SK-N-SH (cell line): ENCODE measurements at regions not wholly inside any gene's neighbourhood (a gene's known extent, or its start where the extent isn't known, plus 50 kb on each side); places are given as distances from the start of the nearest gene placed in this dataset.

Source experiments
- CTCF ChIA-PET: fragments of 300-600, 350-600 bp; formaldehyde crosslinking; extraction: SDS; loops from one replicate; lab custom pipeline; 2021; lab: Yijun Ruan, JAX
- POLR2A ChIA-PET: fragments of 350-600 bp; sonication (Branson Sonifier 250); formaldehyde crosslinking; extraction: SDS; loops from one replicate; lab custom pipeline; 2020; ENCODE audit warnings: antibody characterized with exemption, inconsistent platforms; lab: Yijun Ruan, JAX
- DNase-seq: peaks from one replicate; pipeline ENCODE4 v3.0.0; 2012
- H2AFZ ChIP-seq: fragments of 200-600 bp; sonication (generic); 2 replicates; pipeline ENCODE4 v1.8.1; 2016; ENCODE audit warnings: antibody characterized with exemption, mild to moderate bottlenecking, low read depth
- H3F3A ChIP-seq: fragments of 200-600 bp; sonication (generic); replicated peaks from 2 replicates; pipeline ENCODE3; 2016; ENCODE audit warnings: antibody characterized with exemption, mild to moderate bottlenecking; ENCODE audit not compliant: insufficient read depth
- H3K27ac ChIP-seq, 2 experiments: fragments of 200-500 bp in 1 of 2; fragments of 200-600 bp in 1 of 2; sonication (Bioruptor generic) in 1 of 2; sonication (generic), shearing (Covaris generic) in 1 of 2; 2 replicates each; pipeline versions ENCODE4 v1.5.1 to v1.6.1; 2014 to 2016; ENCODE audit warnings: low read depth in 2 of 2, inconsistent platforms in 1 of 2, low read length in 1 of 2, mild to moderate bottlenecking in 1 of 2, mixed read lengths in 1 of 2
- H3K27me3 ChIP-seq: fragments of 200-600 bp; sonication (generic), shearing (Covaris generic); 2 replicates; pipeline ENCODE4 v1.6.1; 2016; ENCODE audit warnings: mixed run types; ENCODE audit not compliant: insufficient read depth
- H3K36me3 ChIP-seq, 2 experiments: fragments of 200-500 bp in 1 of 2; fragments of 200-600 bp in 1 of 2; sonication (Bioruptor generic) in 1 of 2; sonication (generic) in 1 of 2; replicated peaks in 1 of 2; 2 replicates each; pipeline versions ENCODE3 to v1.5.1; 2014 to 2016; ENCODE audit warnings: low read length in 1 of 2, mild to moderate bottlenecking in 1 of 2; ENCODE audit not compliant: insufficient read depth in 2 of 2, control insufficient read depth in 1 of 2
- H3K4me1 ChIP-seq, 2 experiments: fragments of 200-500 bp in 1 of 2; fragments of 200-600 bp in 1 of 2; sonication (Bioruptor generic) in 1 of 2; sonication (generic), shearing (Covaris generic) in 1 of 2; 2 replicates each; pipeline versions ENCODE4 v1.5.1 to v1.6.1; 2014 to 2016; ENCODE audit warnings: low read depth in 1 of 2, low read length in 1 of 2, mixed run types in 1 of 2; ENCODE audit not compliant: insufficient read depth in 2 of 2, control insufficient read depth in 1 of 2
- H3K4me2 ChIP-seq: fragments of 200-600 bp; sonication (generic), shearing (Covaris generic); 2 replicates; pipeline ENCODE4 v1.6.1; 2017; ENCODE audit warnings: mixed run types
- H3K4me3 ChIP-seq, 2 experiments: fragments of 200-500 bp in 1 of 2; fragments of 200-600 bp in 1 of 2; sonication (Bioruptor generic) in 1 of 2; sonication (generic), shearing (Covaris generic) in 1 of 2; 2 replicates each; pipeline versions ENCODE4 v1.5.1 to v1.8.1; 2014 to 2016; ENCODE audit warnings: low read depth in 2 of 2, inconsistent platforms in 1 of 2, low read length in 1 of 2, mild to moderate bottlenecking in 1 of 2, mixed read lengths in 1 of 2, moderate library complexity in 1 of 2
- H3K79me2 ChIP-seq: fragments of 200-600 bp; sonication (generic); 2 replicates; pipeline ENCODE4 v1.8.1; 2017; ENCODE audit warnings: mild to moderate bottlenecking; ENCODE audit not compliant: insufficient read depth
- H3K9ac ChIP-seq: fragments of 200-600 bp; sonication (generic); 2 replicates; pipeline ENCODE4 v1.6.1; 2017; ENCODE audit warnings: mixed run types
- H3K9me2 ChIP-seq: fragments of 200-600 bp; sonication (generic); 2 replicates; pipeline ENCODE4 v1.6.1; 2017; ENCODE audit warnings: mixed run types
- H3K9me3 ChIP-seq: fragments of 200-600 bp; sonication (generic); 2 replicates; pipeline ENCODE4 v1.6.1; 2017; ENCODE audit warnings: mixed run types, mild to moderate bottlenecking, moderate library complexity
- H4K20me1 ChIP-seq: fragments of 200-600 bp; sonication (generic); 2 replicates; pipeline ENCODE4 v1.6.1; 2017; ENCODE audit warnings: mild to moderate bottlenecking, mixed run types; ENCODE audit not compliant: insufficient read depth
- CHD2 ChIP-seq: fragments of 150-350 bp; IDR thresholded peaks from 2 replicates; pipeline ENCODE4 v1.6.1; 2018; ENCODE audit warnings: low read length; ENCODE audit not compliant: partially characterized antibody
- CTCF ChIP-seq: fragments of 200-600 bp; sonication (generic); IDR thresholded peaks from 2 replicates; pipeline ENCODE4 v1.6.1; 2017; ENCODE audit warnings: antibody characterized with exemption, mild to moderate bottlenecking, moderate library complexity
- EP300 ChIP-seq, 2 experiments: IDR thresholded peaks; 2 replicates each; pipeline versions ENCODE4 v1.4.0 to v1.6.1; 2012; ENCODE audit warnings: borderline replicate concordance in 1 of 2, low read depth in 1 of 2, low read length in 1 of 2
- FOSL2 ChIP-seq: IDR thresholded peaks from 2 replicates; pipeline ENCODE4 v1.4.0; 2012; ENCODE audit warnings: low read depth, mild to moderate bottlenecking, moderate library complexity, borderline replicate concordance
- FOXJ3 ChIP-seq: sonication (generic); formaldehyde crosslinking; IDR thresholded peaks from 2 replicates; pipeline ENCODE4 v1.5.1; 2020; ENCODE audit warnings: mild to moderate bottlenecking, missing genetic modification reagents
- GATA2 ChIP-seq: sonication (generic); formaldehyde crosslinking; IDR thresholded peaks from 2 replicates; pipeline ENCODE4 v1.5.0; 2020; ENCODE audit warnings: mild to moderate bottlenecking, missing genetic modification reagents
- JUND ChIP-seq: IDR thresholded peaks from 2 replicates; pipeline ENCODE4 v1.4.0; 2012
- MXI1 ChIP-seq: IDR thresholded peaks from 2 replicates; pipeline ENCODE4 v1.6.1; 2012; ENCODE audit warnings: mild to moderate bottlenecking, low read depth, low read length, improper control_type of control experiment
- POLR2AphosphoS5 ChIP-seq: IDR thresholded peaks from 2 replicates; pipeline ENCODE4 v1.6.1; 2012; ENCODE audit warnings: low read depth, low read length
- RCOR1 ChIP-seq: fragments of 150-350 bp; IDR thresholded peaks from 2 replicates; pipeline ENCODE4 v1.6.1; 2017; ENCODE audit warnings: antibody characterized with exemption, low read length
- RFX5 ChIP-seq: IDR thresholded peaks from 2 replicates; pipeline ENCODE4 v1.6.1; 2012; ENCODE audit warnings: mild to moderate bottlenecking, improper control_type of control experiment, low read length
- SIN3A ChIP-seq: IDR thresholded peaks from 2 replicates; pipeline ENCODE4 v1.6.1; 2012; ENCODE audit warnings: low read depth, mild to moderate bottlenecking, low read length, moderate library complexity, borderline replicate concordance
- SMC3 ChIP-seq: IDR thresholded peaks from 2 replicates; pipeline ENCODE4 v1.6.1; 2012; ENCODE audit warnings: low read depth, low read length, improper control_type of control experiment
- TAF1 ChIP-seq: IDR thresholded peaks from 2 replicates; pipeline ENCODE4 v1.6.1; 2012; ENCODE audit warnings: low read depth, mild to moderate bottlenecking, low read length, moderate library complexity, borderline replicate concordance
- TEAD4 ChIP-seq: IDR thresholded peaks from 2 replicates; pipeline ENCODE4 v1.4.0; 2012; ENCODE audit warnings: mild to moderate bottlenecking, borderline replicate concordance; ENCODE audit not compliant: insufficient read depth
- USF1 ChIP-seq: IDR thresholded peaks from 2 replicates; pipeline ENCODE4 v1.4.0; 2012; ENCODE audit warnings: low read depth, borderline replicate concordance
- YY1 ChIP-seq: IDR thresholded peaks from 2 replicates; pipeline ENCODE4 v1.4.0; 2012; ENCODE audit warnings: low read depth, mild to moderate bottlenecking
- ZBTB33 ChIP-seq: IDR thresholded peaks from 2 replicates; pipeline ENCODE4 v1.4.0; 2012; ENCODE audit warnings: low read depth, borderline replicate concordance
- WGBS: methylation state at CpG from one replicate; pipeline ENCODE4 v1.1.6; 2017; ENCODE audit warnings: low lambda C conversion rate; 5-methylcytosine and 5-hydroxymethylcytosine counted together

GRCh38 chr9:28678097-28678496, 1104.8 kb upstream of the C9orf72 start:
- Histone ChIP-seq H3K9ac (no peak overlapping the region), H3K9me2 (peaks cover 3% of the 10 kb centered on the region; the same call in 1 of the 2 replicates), H3K4me1 (no peaks in the 10 kb centered on the region; a peak in 2 of 4 replicates), H3K36me3 (no peaks in the 10 kb centered on the region), H3K27ac (peak overlapping the region; percentile 1 to 39; a peak in 3 of 4 replicates), H3K27me3 (no peaks in the 10 kb centered on the region), H4K20me1 (no peaks in the 10 kb centered on the region), H3K79me2 (no peaks in the 10 kb centered on the region), H3K9me3 (no peaks in the 10 kb centered on the region), H3K4me3 (no peak overlapping the region), H3K4me2 (no peak overlapping the region), H3F3A (no peaks in the 10 kb centered on the region), H2AFZ (no peak overlapping the region)
- TF ChIP-seq TEAD4 (no peak), FOSL2 (peak; percentile 35; the same call in 1 of the 2 replicates), RCOR1 (no peak), YY1 (no peak), SMC3 (no peak), TAF1 (no peak), FOXJ3 (CRISPR knock-in tag) (no peak), RFX5 (no peak), JUND (0 out of 2 replicates have a peak, but pooled peaks have one; percentile 5), GATA2 (CRISPR knock-in tag) (no peak), SIN3A (no peak), EP300 (IDR thresholded peaks at IDR 0.05; ENCODE audit: borderline replicate concordance in 1 of 2, low read depth in 1 of 2, low read length in 1 of 2) (no peak), MXI1 (no peak), POLR2AphosphoS5 (no peak), ZBTB33 (no peak), CTCF (no peak), USF1 (no peak), CHD2 (no peak)
- WGBS = 91% methylated on average over 2 of the region's 2 CpGs
- no peak for DNase-seq
- ChIA-PET CTCF (no interaction called here), POLR2A (no interaction called here)
